ENCODE measurements at regions not wholly inside any gene's neighbourhood (a gene's known extent, or its start where the extent isn't known, plus 50 kb on each side); places are given as distances from the start of the nearest gene placed in this dataset.

GRCh38 chr22:27204817-27205216, 547.4 kb downstream of the MIAT start:
- Histone ChIP-seq H3K27ac (no peak overlapping the region), H3K4me3 (no peak overlapping the region), H3K4me1 (ENCODE audit: insufficient read depth) (peaks cover 1% of the 10 kb centered on the region), H3K9me3 (no peaks in the 10 kb centered on the region), H3K27me3 (no peaks in the 10 kb centered on the region), H3K36me3 (no peaks in the 10 kb centered on the region)
- whole genome bisulfite sequencing, 3 donors, result 96 to 99% (median 97%) methylated on average over 4 of the region's 4 CpGs
- intact Hi-C loops (cut with DNase I), result no loop called here
- DNase-seq, result no peak
- TF ChIP-seq POLR2A (IDR thresholded peaks at IDR 0.05), result no peak
- TF ChIP-seq, protein P1, sequence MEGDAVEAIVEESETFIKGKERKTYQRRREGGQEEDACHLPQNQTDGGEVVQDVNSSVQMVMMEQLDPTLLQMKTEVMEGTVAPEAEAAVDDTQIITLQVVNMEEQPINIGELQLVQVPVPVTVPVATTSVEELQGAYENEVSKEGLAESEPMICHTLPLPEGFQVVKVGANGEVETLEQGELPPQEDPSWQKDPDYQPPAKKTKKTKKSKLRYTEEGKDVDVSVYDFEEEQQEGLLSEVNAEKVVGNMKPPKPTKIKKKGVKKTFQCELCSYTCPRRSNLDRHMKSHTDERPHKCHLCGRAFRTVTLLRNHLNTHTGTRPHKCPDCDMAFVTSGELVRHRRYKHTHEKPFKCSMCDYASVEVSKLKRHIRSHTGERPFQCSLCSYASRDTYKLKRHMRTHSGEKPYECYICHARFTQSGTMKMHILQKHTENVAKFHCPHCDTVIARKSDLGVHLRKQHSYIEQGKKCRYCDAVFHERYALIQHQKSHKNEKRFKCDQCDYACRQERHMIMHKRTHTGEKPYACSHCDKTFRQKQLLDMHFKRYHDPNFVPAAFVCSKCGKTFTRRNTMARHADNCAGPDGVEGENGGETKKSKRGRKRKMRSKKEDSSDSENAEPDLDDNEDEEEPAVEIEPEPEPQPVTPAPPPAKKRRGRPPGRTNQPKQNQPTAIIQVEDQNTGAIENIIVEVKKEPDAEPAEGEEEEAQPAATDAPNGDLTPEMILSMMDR (IDR thresholded peaks at IDR 0.05), result no peak
- TF ChIP-seq EP300 (IDR thresholded peaks at IDR 0.05), result no peak

- Histone ChIP-seq H3K36me3 (no peaks in the 10 kb centered on the region), H3K27ac (no peak overlapping the region), H3K9me3 (no peaks in the 10 kb centered on the region), H3K4me3 (no peak overlapping the region), H3K27me3 (no peaks in the 10 kb centered on the region), H3K4me1 (ENCODE audit: insufficient read depth) (peaks cover 1% of the 10 kb centered on the region)
- no peak for TF ChIP-seq EP300 (IDR thresholded peaks at IDR 0.05)
- TF ChIP-seq, protein P1 (IDR thresholded peaks at IDR 0.05), result no peak
- TF ChIP-seq POLR2A (IDR thresholded peaks at IDR 0.05), result no peak
- intact Hi-C loops (cut with DNase I), result no loop called here
- DNase-seq, result peak in 1 of 5 donors; percentile 3
- 65 to 72% (median 71%) methylated on average over 9 of the region's 9 CpGs for WGBS, 3 donors
Measured at GRCh38 chr22:27205492-27206373, 548.3 kb downstream of the MIAT start.

DNA sequence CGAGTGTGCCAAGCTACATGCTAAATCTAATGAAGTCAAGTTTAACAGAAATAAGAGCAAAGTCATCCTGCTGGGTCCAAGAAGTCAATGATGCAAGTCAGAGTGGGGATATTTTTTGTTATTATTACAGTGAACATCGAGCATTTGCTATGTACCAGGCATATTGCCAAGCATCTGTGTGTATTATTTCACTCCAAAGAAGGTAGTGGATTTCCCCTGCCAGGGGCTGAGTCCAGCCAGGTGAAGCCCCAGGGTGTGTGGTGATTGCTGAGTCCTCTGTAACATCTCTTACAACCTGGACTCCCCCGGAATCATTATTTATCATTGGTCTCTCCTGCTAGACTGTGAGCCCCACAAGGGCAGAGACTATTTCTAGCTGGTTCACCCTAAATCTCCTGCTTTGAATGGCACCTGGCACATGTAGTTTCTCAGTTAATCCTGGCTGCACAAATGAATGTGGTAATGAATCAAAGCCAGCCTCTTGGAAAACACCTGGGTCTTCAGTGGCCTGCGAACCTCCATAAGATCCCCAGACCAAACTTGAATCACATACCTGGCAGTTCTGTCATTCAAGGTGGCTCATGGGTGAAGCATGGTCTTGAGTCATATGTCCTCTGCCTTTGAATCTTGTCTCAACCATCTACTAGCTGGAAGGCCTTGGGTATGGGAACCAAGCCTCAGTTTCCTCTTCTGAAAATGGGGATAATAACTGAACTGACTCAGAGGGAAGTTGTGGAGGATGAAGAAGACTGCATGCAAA, 549.2 kb downstream of the MIAT start:
- TF ChIP-seq EP300 (IDR thresholded peaks at IDR 0.05) (no peak), POLR2A (IDR thresholded peaks at IDR 0.05) (no peak)
- TF ChIP-seq, protein P1 (IDR thresholded peaks at IDR 0.05), result no peak
- Histone ChIP-seq H3K36me3 (no peaks in the 10 kb centered on the region), H3K27ac (no peak overlapping the region), H3K4me3 (no peak overlapping the region), H3K27me3 (no peaks in the 10 kb centered on the region), H3K4me1 (ENCODE audit: insufficient read depth) (peaks cover 1% of the 10 kb centered on the region), H3K9me3 (no peaks in the 10 kb centered on the region)
- intact Hi-C loops (cut with DNase I), result no loop called here
- WGBS, 3 donors, result 63 to 68% (median 65%) methylated on average over 4 of the region's 4 CpGs
- DNase-seq, result peak in 1 of 5 donors; percentile 3

- Histone ChIP-seq H3K27me3 (no peaks in the 10 kb centered on the region), H3K4me3 (no peak overlapping the region), H3K9me3 (no peaks in the 10 kb centered on the region), H3K36me3 (no peaks in the 10 kb centered on the region), H3K4me1 (ENCODE audit: insufficient read depth) (peaks cover 4% of the 10 kb centered on the region), H3K27ac (no peak overlapping the region)
- no peak for DNase-seq
- intact Hi-C loops (cut with DNase I), result no loop called here
- no peak for TF ChIP-seq POLR2A (IDR thresholded peaks at IDR 0.05)
- TF ChIP-seq EP300 (IDR thresholded peaks at IDR 0.05), result no peak
- TF ChIP-seq, protein P1 (IDR thresholded peaks at IDR 0.05), result no peak
- WGBS, 3 donors, result 75 to 81% (median 80%) methylated on average over 5 of the region's 5 CpGs
Measured at GRCh38 chr22:27207266-27207665, 549.9 kb downstream of the MIAT start.
